Natural killer cell (primary cell): ENCODE measurements at regions not wholly inside any gene's neighbourhood (a gene's known extent, or its start where the extent isn't known, plus 50 kb on each side); places are given as distances from the start of the nearest gene placed in this dataset.

Source experiments
- ATAC-seq, 3 donors: fragments of 150-1000 bp in 2 of 3; fragments of 200-7000 bp in 1 of 3; cut with Tn5 transposase; 1 replicate in 1 of 3; 2 replicates in 2 of 3; pipeline ENCODE4 v1.10.0; 2021; ENCODE audit warnings: mild to moderate bottlenecking in 2 of 3, moderate library complexity in 2 of 3
- DNase-seq, 2 donors: peaks; one replicate each; pipeline versions ENCODE4 v3.0.0 to v3.0.0-alpha.2; 2013 to 2021; ENCODE audit warnings: mixed read lengths in 1 of 2
- H3K27ac ChIP-seq: one replicate; pipeline ENCODE4 v1.5.1; 2013; ENCODE audit warnings: mild to moderate bottlenecking, low read length
- H3K27me3 ChIP-seq: one replicate; pipeline ENCODE4 v1.6.1; 2013; ENCODE audit warnings: low read length; ENCODE audit not compliant: control insufficient read depth, insufficient read depth
- H3K36me3 ChIP-seq: one replicate; pipeline ENCODE4 v1.6.1; 2013; ENCODE audit warnings: low read length; ENCODE audit not compliant: control insufficient read depth, insufficient read depth
- H3K4me1 ChIP-seq: one replicate; pipeline ENCODE4 v1.6.1; 2013; ENCODE audit warnings: low read length; ENCODE audit not compliant: control insufficient read depth, insufficient read depth
- H3K4me3 ChIP-seq: one replicate; pipeline ENCODE4 v1.5.1; 2013; ENCODE audit warnings: low read length
- H3K9me3 ChIP-seq: one replicate; pipeline ENCODE4 v1.6.1; 2013; ENCODE audit warnings: low read length; ENCODE audit not compliant: control insufficient read depth, insufficient read depth
- H3K27ac Mint-ChIP-seq, 2 donors: one replicate each; pipeline ENCODE4 v1.8.0; 2022; ENCODE audit warnings: mild to moderate bottlenecking in 2 of 2, mixed read lengths in 2 of 2, moderate library complexity in 1 of 2
- H3K27me3 Mint-ChIP-seq, 2 donors: one replicate each; pipeline ENCODE4 v1.8.0; 2022; ENCODE audit warnings: low read depth in 2 of 2, mixed read lengths in 2 of 2
- H3K36me3 Mint-ChIP-seq: one replicate; pipeline ENCODE4 v1.8.0; 2022; ENCODE audit warnings: mixed read lengths
- H3K4me1 Mint-ChIP-seq, 2 donors: one replicate each; pipeline ENCODE4 v1.8.0; 2022; ENCODE audit warnings: mixed read lengths in 2 of 2
- H3K4me3 Mint-ChIP-seq: one replicate; pipeline ENCODE4 v1.8.0; 2022; ENCODE audit warnings: mild to moderate bottlenecking, moderate library complexity, mixed read lengths
- H3K9me3 Mint-ChIP-seq, 2 donors: one replicate each; pipeline ENCODE4 v1.8.0; 2022; ENCODE audit warnings: mixed read lengths in 2 of 2
- CTCF ChIP-seq: fragments of 200-600 bp; IDR thresholded peaks from one replicate; pipeline ENCODE4 v1.8.0; 2022; ENCODE audit warnings: antibody characterized with exemption
- WGBS: methylation state at CpG from one replicate; pipeline ENCODE4 v1.1.7; 2013; ENCODE audit warnings: missing lambda C conversion rate; ENCODE audit not compliant: insufficient coverage; 5-methylcytosine and 5-hydroxymethylcytosine counted together
- intact Hi-C: fragments of 100-400 bp; cut with micrococcal nuclease; formaldehyde crosslinking; loops from one replicate; pipeline ENCODE4 v1.14.2; 2022

GRCh38 chr7:85483177-85483576 lies 296.3 kb upstream of the SEMA3D start:
- Mint-ChIP-seq H3K27me3 (no peaks in the 10 kb centered on the region), H3K27ac (no peak overlapping the region), H3K4me3 (no peak overlapping the region), H3K9me3 (peaks cover 8 to 9% of the 10 kb centered on the region in 2 donors), H3K36me3 (peaks cover 5% of the 10 kb centered on the region), H3K4me1 (no peaks in the 10 kb centered on the region)
- Histone ChIP-seq H3K4me3 (no peak overlapping the region), H3K36me3 (no peaks in the 10 kb centered on the region), H3K27me3 (no peaks in the 10 kb centered on the region), H3K27ac (no peak overlapping the region), H3K9me3 (no peaks in the 10 kb centered on the region), H3K4me1 (no peaks in the 10 kb centered on the region)
- 56% methylated on average over 1 of the region's 1 CpG for WGBS
- ATAC-seq (no peak), DNase-seq (no peak)
- no peak for TF ChIP-seq CTCF
- intact Hi-C loops = no loop called here

- H3K27ac ChIP-seq = no peak overlapping the region
- Mint-ChIP-seq H3K27ac (no peak overlapping the region), H3K36me3 (no peaks in the 10 kb centered on the region), H3K4me3 (no peak overlapping the region), H3K4me1 (no peaks in the 10 kb centered on the region), H3K9me3 (peaks cover 6 to 7% of the 10 kb centered on the region in 2 donors), H3K27me3 (no peaks in the 10 kb centered on the region)
- ATAC-seq (no peak), DNase-seq (no peak)
- no peaks in the 10 kb centered on the region for H3K27me3 ChIP-seq
- intact Hi-C loops = no loop called here
- H3K36me3 ChIP-seq = no peaks in the 10 kb centered on the region
- no peak for TF ChIP-seq CTCF
- H3K9me3 ChIP-seq = no peaks in the 10 kb centered on the region
- H3K4me1 ChIP-seq = no peaks in the 10 kb centered on the region
- 67% methylated on average over 1 of the region's 1 CpG for WGBS
- no peak overlapping the region for H3K4me3 ChIP-seq
These were observed 293.8 kb upstream of the SEMA3D start for GRCh38 chr7:85480666-85481065.

GRCh38 chr7:85479918-85480643 lies 293.2 kb upstream of the SEMA3D start:
- Histone ChIP-seq H3K27ac (no peak overlapping the region), H3K4me1 (no peaks in the 10 kb centered on the region), H3K4me3 (no peak overlapping the region), H3K36me3 (no peaks in the 10 kb centered on the region), H3K9me3 (no peaks in the 10 kb centered on the region), H3K27me3 (no peaks in the 10 kb centered on the region)
- 72% methylated on average over 5 of the region's 5 CpGs for WGBS
- Mint-ChIP-seq H3K27ac (no peak overlapping the region), H3K27me3 (no peaks in the 10 kb centered on the region), H3K4me3 (no peak overlapping the region), H3K9me3 (peaks cover 6 to 7% of the 10 kb centered on the region in 2 donors), H3K36me3 (no peaks in the 10 kb centered on the region), H3K4me1 (no peaks in the 10 kb centered on the region)
- TF ChIP-seq CTCF = no peak
- DNase-seq (no peak), ATAC-seq (no peak)
- intact Hi-C loops = no loop called here

GRCh38 chr7:85478530-85478929 lies 291.7 kb upstream of the SEMA3D start:
- Mint-ChIP-seq H3K9me3 (peaks cover 6 to 7% of the 10 kb centered on the region in 2 donors), H3K36me3 (no peaks in the 10 kb centered on the region), H3K4me1 (no peaks in the 10 kb centered on the region), H3K4me3 (no peak overlapping the region), H3K27me3 (no peaks in the 10 kb centered on the region), H3K27ac (no peak overlapping the region)
- Histone ChIP-seq H3K4me3 (no peak overlapping the region), H3K27me3 (no peaks in the 10 kb centered on the region), H3K9me3 (no peaks in the 10 kb centered on the region), H3K36me3 (no peaks in the 10 kb centered on the region), H3K4me1 (no peaks in the 10 kb centered on the region), H3K27ac (no peak overlapping the region)
- ATAC-seq (no peak), DNase-seq (no peak)
- WGBS = 83% methylated on average over 5 of the region's 5 CpGs
- intact Hi-C loops = no loop called here
- TF ChIP-seq CTCF = no peak
